ENCODE measurements at regions not wholly inside any gene's neighbourhood (a gene's known extent, or its start where the extent isn't known, plus 50 kb on each side); places are given as distances from the start of the nearest gene placed in this dataset.

DNA sequence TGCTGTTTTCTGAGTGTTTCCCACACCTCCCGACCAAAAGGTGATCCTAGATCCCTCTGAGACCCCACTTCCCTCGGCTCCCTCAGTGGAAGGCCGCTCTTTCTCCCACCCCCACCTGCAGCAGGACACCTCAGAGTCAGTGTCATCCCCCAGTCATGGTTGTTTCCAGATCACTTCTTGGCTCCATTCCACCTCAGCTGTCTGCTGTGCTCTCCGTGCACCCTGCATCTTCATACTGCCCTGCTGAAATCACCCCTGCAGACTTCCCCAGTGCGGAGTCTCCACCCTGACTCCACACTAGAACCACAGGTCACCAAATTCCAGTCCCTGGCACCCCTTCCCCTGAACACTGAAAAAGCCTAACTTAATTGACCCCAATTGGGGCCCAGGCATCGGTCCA lies 255.1 kb upstream of the CDYL start:
- no peaks in the 10 kb centered on the region for H3K36me3 ChIP-seq (ENCODE audit: insufficient read depth, low read length)
- H3K4me1 ChIP-seq (ENCODE audit: insufficient read depth, low read length, poor library complexity, severe bottlenecking): no peaks in the 10 kb centered on the region
- H3K4me3 ChIP-seq (ENCODE audit: low read depth, low read length, poor library complexity, severe bottlenecking): no peak overlapping the region
- H2AFZ ChIP-seq (ENCODE audit: low read length): no peak overlapping the region
- no peak overlapping the region for H3K4me2 ChIP-seq (ENCODE audit: low read length)
- TF ChIP-seq EZH2phosphoT487 (IDR thresholded peaks at IDR 0.05; ENCODE audit: borderline replicate concordance, low read depth, low read length): no peak
- TF ChIP-seq, protein P1, sequence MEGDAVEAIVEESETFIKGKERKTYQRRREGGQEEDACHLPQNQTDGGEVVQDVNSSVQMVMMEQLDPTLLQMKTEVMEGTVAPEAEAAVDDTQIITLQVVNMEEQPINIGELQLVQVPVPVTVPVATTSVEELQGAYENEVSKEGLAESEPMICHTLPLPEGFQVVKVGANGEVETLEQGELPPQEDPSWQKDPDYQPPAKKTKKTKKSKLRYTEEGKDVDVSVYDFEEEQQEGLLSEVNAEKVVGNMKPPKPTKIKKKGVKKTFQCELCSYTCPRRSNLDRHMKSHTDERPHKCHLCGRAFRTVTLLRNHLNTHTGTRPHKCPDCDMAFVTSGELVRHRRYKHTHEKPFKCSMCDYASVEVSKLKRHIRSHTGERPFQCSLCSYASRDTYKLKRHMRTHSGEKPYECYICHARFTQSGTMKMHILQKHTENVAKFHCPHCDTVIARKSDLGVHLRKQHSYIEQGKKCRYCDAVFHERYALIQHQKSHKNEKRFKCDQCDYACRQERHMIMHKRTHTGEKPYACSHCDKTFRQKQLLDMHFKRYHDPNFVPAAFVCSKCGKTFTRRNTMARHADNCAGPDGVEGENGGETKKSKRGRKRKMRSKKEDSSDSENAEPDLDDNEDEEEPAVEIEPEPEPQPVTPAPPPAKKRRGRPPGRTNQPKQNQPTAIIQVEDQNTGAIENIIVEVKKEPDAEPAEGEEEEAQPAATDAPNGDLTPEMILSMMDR (conservative IDR thresholded peaks at IDR 0.05; ENCODE audit: low read length): no peak
- no TSS peak for BruUV-seq (replicated peaks)
- no peak for DNase-seq (ENCODE audit: low spot score)
- H3K9me3 ChIP-seq (ENCODE audit: low read length): no peaks in the 10 kb centered on the region
- no peak overlapping the region for H3K27ac ChIP-seq (ENCODE audit: low read depth, low read length, poor library complexity, severe bottlenecking)
- no peaks in the 10 kb centered on the region for H3K79me2 ChIP-seq (ENCODE audit: insufficient read depth, low read depth, low read length)
- ChIA-PET POLR2A (no interaction called here), CTCF (ENCODE audit: unreplicated experiment) (no interaction called here)
- intact Hi-C loops (cut with micrococcal nuclease; ENCODE audit: unreplicated experiment): no loop called here
- no peaks in the 10 kb centered on the region for H3K9me2 ChIP-seq (ENCODE audit: insufficient read depth, low read length)
- no peaks in the 10 kb centered on the region for H4K20me1 ChIP-seq (ENCODE audit: insufficient read depth, low read length)

DNA sequence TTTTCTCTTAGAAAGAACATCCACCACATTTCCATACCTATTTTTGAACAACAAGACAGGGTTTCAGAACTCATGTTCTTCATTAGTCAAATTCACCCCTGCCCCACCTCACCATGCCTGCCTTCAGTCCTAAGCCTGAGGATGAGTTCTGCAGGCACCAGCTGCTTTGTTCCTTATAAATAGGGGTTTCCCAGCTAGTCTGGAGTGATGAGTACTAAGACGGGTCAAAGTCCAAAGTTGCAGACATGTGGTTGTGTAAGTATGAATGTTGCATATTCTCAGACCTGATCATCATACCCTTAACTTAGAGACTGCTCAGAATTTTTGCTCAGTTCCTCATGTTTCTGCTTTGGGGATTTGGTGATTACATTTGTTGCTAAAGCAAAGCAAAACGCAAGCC lies 257.7 kb upstream of the CDYL start:
- no peaks in the 10 kb centered on the region for H4K20me1 ChIP-seq (ENCODE audit: insufficient read depth, low read length)
- no peak for DNase-seq (ENCODE audit: low spot score)
- H3K4me1 ChIP-seq (ENCODE audit: insufficient read depth, low read length, poor library complexity, severe bottlenecking): no peaks in the 10 kb centered on the region
- intact Hi-C loops (cut with micrococcal nuclease; ENCODE audit: unreplicated experiment): no loop called here
- no TSS peak for BruUV-seq (replicated peaks)
- no peak overlapping the region for H3K4me3 ChIP-seq (ENCODE audit: low read depth, low read length, poor library complexity, severe bottlenecking)
- no peak overlapping the region for H3K27ac ChIP-seq (ENCODE audit: low read depth, low read length, poor library complexity, severe bottlenecking)
- H3K9me3 ChIP-seq (ENCODE audit: low read length): no peaks in the 10 kb centered on the region
- no peaks in the 10 kb centered on the region for H3K9me2 ChIP-seq (ENCODE audit: insufficient read depth, low read length)
- TF ChIP-seq, protein P1 (conservative IDR thresholded peaks at IDR 0.05; ENCODE audit: low read length): no peak
- no peak for TF ChIP-seq EZH2phosphoT487 (IDR thresholded peaks at IDR 0.05; ENCODE audit: borderline replicate concordance, low read depth, low read length)
- ChIA-PET POLR2A (interaction anchor here (0.6 kb wide), 1 partner anchor 1149 kb away, joined by 3 read pairs; no protein-coding TSS in a partner anchor), CTCF (ENCODE audit: unreplicated experiment) (interaction anchor here (0.6 kb wide), 1 partner anchor 989 kb away, joined by 4 read pairs; no protein-coding TSS in a partner anchor)
- H3K4me2 ChIP-seq (ENCODE audit: low read length): no peak overlapping the region
- H3K36me3 ChIP-seq (ENCODE audit: insufficient read depth, low read length): no peaks in the 10 kb centered on the region
- H3K79me2 ChIP-seq (ENCODE audit: insufficient read depth, low read depth, low read length): no peaks in the 10 kb centered on the region
- no peak overlapping the region for H2AFZ ChIP-seq (ENCODE audit: low read length)

DNA sequence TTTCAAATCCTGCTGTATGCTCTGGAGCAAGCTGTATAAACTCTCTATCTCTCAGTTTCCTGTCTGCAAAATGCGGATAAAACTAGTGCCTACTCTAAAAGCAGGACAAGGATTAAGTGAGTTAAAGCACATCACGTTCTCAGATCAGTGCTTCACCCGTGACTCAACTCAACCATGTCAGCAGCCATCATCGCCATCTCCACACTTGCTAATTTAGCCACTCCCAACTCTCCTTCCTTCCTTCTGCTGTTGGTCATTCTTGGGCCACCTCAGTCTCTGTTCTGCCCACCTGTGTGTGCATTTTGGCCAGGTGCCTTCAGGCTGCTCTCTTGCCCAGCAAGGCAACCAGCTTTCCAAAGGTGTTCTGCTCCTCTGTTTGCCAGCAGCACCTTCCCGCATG lies 260.0 kb upstream of the CDYL start:
- H3K79me2 ChIP-seq (ENCODE audit: insufficient read depth, low read depth, low read length): no peaks in the 10 kb centered on the region
- BruUV-seq (replicated peaks): no TSS peak
- TF ChIP-seq, protein P1 (conservative IDR thresholded peaks at IDR 0.05; ENCODE audit: low read length): no peak
- no peak for TF ChIP-seq EZH2phosphoT487 (IDR thresholded peaks at IDR 0.05; ENCODE audit: borderline replicate concordance, low read depth, low read length)
- no peaks in the 10 kb centered on the region for H3K9me2 ChIP-seq (ENCODE audit: insufficient read depth, low read length)
- H4K20me1 ChIP-seq (ENCODE audit: insufficient read depth, low read length): no peaks in the 10 kb centered on the region
- H3K4me3 ChIP-seq (ENCODE audit: low read depth, low read length, poor library complexity, severe bottlenecking): no peak overlapping the region
- H2AFZ ChIP-seq (ENCODE audit: low read length): no peak overlapping the region
- CTCF ChIA-PET (ENCODE audit: unreplicated experiment): no interaction called here
- no peak overlapping the region for H3K27ac ChIP-seq (ENCODE audit: low read depth, low read length, poor library complexity, severe bottlenecking)
- no peak overlapping the region for H3K4me2 ChIP-seq (ENCODE audit: low read length)
- H3K4me1 ChIP-seq (ENCODE audit: insufficient read depth, low read length, poor library complexity, severe bottlenecking): no peaks in the 10 kb centered on the region
- no peak for DNase-seq (ENCODE audit: low spot score)
- intact Hi-C loops (cut with micrococcal nuclease; ENCODE audit: unreplicated experiment): no loop called here
- H3K9me3 ChIP-seq (ENCODE audit: low read length): no peaks in the 10 kb centered on the region
- POLR2A ChIA-PET: no interaction called here
- no peaks in the 10 kb centered on the region for H3K36me3 ChIP-seq (ENCODE audit: insufficient read depth, low read length)
